ENCODE measurements at regions not wholly inside any gene's neighbourhood (a gene's known extent, or its start where the extent isn't known, plus 50 kb on each side); places are given as distances from the start of the nearest gene placed in this dataset.
"Not testable (repeated sequence)": the region's sequence is repeated elsewhere in the genome, so short reads cannot be mapped to it uniquely, and the experiment has no call there.

DNA sequence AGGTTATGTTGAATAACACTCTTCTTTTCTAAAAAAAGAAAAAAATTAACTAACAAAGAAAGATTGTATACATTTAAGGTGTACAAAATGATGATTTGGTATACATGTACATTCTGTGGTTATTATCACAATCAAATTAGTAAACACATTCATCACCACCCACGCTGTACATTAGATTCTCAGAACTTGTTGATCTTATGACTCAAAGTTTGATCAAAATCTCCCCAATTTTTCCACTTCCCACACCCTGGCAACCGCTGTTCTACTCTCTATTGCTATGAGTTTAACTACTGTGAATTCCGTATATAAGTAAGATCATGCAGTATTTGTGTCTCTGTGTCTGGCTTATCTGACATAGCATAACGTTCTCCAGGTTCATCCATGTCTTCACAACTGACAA lies 469.5 kb upstream of the CHRM3 start:
- H3K4me3 ChIP-seq (ENCODE audit: low read depth, low read length), result no peak overlapping the region

DNA sequence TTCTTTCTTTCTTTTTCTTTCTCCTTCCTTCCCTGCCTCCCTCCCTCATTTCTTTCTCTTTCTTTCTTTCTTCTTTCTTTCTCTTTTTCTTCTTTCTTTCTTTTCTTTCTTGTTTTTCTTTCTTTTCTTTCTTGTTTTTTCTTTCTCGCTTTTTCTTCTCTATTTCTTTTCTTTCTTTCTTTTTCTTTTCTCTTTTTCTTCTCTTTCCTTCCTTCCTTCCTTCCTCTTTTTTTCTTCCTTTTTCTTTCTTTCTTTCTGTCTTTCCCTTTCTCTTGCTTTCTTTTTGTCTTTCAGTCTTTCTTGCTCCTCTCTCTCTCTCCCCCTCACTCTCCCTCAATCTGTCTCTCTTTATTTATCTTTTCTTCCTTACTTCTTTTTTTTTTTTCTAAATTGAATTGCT lies 472.0 kb upstream of the CHRM3 start:
- no peak overlapping the region for H3K4me3 ChIP-seq (ENCODE audit: low read depth, low read length)
- TF ChIP-seq, protein P1, sequence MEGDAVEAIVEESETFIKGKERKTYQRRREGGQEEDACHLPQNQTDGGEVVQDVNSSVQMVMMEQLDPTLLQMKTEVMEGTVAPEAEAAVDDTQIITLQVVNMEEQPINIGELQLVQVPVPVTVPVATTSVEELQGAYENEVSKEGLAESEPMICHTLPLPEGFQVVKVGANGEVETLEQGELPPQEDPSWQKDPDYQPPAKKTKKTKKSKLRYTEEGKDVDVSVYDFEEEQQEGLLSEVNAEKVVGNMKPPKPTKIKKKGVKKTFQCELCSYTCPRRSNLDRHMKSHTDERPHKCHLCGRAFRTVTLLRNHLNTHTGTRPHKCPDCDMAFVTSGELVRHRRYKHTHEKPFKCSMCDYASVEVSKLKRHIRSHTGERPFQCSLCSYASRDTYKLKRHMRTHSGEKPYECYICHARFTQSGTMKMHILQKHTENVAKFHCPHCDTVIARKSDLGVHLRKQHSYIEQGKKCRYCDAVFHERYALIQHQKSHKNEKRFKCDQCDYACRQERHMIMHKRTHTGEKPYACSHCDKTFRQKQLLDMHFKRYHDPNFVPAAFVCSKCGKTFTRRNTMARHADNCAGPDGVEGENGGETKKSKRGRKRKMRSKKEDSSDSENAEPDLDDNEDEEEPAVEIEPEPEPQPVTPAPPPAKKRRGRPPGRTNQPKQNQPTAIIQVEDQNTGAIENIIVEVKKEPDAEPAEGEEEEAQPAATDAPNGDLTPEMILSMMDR (IDR thresholded peaks at IDR 0.05; ENCODE audit: borderline replicate concordance, insufficient read depth, low read depth, low read length), result no peak

More for the DNA sequence above, 469.5 kb upstream of the CHRM3 start:
- TF ChIP-seq, protein P1 (IDR thresholded peaks at IDR 0.05; ENCODE audit: borderline replicate concordance, insufficient read depth, low read depth, low read length), result no peak

DNA sequence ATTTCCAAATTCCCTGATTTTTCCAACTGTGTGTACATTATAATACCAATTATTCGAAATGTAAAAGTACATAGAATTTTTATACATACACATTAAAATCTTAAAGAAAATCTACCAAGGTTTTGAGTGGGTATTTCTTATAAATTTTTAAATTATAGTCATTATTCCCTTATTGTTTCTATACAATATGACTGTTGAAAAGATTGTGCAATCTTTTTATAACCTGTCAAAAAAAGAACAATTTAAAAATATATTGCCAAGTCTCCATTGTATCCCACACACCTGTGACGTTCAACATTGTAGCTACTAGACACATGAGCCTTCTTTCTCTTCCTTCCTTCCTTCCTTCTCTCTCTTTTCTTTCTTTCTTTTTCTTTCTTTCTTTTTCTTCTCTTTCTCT lies 473.2 kb upstream of the CHRM3 start:
- no peak overlapping the region for H3K4me3 ChIP-seq (ENCODE audit: low read depth, low read length)
- TF ChIP-seq, protein P1 (IDR thresholded peaks at IDR 0.05; ENCODE audit: borderline replicate concordance, insufficient read depth, low read depth, low read length), result no peak

DNA sequence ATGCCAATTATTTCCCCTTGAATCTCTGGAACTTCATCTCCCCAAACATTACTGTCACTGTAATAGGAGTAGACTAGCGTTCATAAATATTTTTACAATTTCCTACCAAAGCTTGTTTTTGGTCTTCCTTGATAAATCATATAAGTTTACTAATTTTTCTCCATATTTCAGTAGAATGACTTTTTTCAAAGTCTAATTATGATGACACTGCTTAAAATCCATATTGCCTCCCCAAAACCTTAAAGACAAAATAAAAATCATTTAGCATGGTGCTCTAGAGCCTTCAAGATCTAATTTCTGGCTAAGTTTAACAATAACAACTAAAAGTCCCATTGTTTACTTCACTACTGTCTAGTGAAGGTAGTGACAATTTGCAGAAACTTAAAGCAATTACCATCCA lies 474.2 kb upstream of the CHRM3 start:
- no peak overlapping the region for H3K4me3 ChIP-seq (ENCODE audit: low read depth, low read length)
- TF ChIP-seq, protein P1 (IDR thresholded peaks at IDR 0.05; ENCODE audit: borderline replicate concordance, insufficient read depth, low read depth, low read length), result no peak

DNA sequence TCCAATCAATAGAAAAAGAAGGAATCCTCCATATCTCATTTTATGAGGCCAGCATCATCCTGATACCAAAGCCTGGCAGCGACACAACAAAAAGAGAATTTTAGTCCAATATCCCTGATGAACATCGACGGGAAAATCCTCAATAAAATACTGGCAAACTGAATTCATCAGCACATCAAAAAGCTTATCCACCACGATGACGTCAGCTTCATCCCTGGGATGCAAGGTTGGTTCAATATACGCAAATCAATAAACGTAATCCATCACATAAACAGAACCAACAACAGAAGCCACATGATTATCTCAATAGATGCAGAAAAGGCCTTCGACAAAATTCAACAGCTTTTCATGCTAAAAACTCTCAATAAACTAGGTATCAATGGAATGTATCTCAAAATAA lies 483.6 kb upstream of the CHRM3 start:
- H3K4me3 ChIP-seq (ENCODE audit: low read depth, low read length), result not testable (repeated sequence)

DNA sequence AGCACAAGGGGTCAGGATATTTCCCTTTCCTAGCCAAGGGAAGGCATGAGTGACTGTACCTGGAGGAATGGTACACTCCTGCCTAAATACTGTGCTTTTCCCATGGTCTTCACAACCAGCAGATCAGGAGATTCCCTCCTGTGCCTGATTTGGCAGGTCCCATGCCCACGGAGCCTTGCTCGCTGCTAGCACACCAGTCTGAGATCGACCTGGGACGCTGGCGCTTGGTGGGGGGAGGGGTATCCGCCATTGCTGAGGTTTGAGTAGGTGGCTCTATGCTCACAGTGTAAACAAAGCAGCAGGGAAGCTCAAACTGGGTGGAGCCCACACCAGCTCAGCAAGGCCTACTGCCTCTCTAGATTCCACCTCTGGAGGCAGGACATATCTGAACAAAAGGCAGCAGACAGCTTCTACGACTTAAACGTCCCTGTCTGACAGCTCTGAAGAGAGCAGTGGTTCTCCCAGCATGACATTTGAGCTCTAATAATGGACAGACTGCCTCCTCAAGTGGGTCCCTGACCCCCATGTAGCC lies 486.0 kb upstream of the CHRM3 start:
- TF ChIP-seq, protein P1 (IDR thresholded peaks at IDR 0.05; ENCODE audit: borderline replicate concordance, insufficient read depth, low read depth, low read length), result no peak
- H3K4me3 ChIP-seq (ENCODE audit: low read depth, low read length), result no peak overlapping the region

DNA sequence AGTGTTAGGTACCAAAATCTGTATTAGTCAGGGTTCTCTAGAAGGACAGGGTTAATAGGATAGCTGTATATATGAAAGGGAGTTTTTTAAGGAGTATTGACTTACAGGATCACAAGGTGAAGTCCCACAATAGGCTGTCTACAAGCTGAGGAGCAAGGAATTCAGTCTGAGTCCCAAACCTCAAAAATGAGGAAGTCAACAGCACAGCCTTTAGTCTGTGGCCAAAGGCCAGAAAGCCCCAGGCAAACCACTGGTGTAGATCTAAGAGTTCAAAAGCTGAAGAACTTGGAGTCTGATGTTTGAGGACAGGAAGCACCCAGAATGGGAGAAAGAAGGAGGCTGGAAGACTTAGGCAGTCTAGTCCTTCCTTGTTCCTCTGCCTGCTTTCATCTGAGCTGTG lies 487.5 kb upstream of the CHRM3 start:
- TF ChIP-seq, protein P1 (IDR thresholded peaks at IDR 0.05; ENCODE audit: borderline replicate concordance, insufficient read depth, low read depth, low read length), result no peak
- no peak overlapping the region for H3K4me3 ChIP-seq (ENCODE audit: low read depth, low read length)

DNA sequence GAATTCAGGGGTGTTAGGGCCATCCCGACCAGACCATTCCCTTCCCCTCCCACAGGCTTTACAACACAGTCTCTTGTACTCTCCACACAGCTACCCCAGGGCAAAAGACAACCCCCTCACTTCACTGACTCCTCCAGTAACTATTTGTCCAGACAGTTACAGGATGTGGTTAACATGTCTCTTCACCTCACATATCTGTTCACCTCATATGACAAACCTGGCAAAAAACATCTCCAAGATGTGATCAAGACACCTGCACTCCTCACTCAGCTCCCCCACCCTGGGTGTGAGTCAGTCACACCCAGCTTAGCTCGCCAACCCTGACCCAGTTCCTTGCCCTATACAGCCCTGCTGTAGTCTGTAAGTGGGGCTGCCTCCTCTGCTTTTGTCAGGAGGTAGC lies 490.5 kb upstream of the CHRM3 start:
- no peak overlapping the region for H3K4me3 ChIP-seq (ENCODE audit: low read depth, low read length)
- TF ChIP-seq, protein P1 (IDR thresholded peaks at IDR 0.05; ENCODE audit: borderline replicate concordance, insufficient read depth, low read depth, low read length), result no peak

Measured in GM12875 (cell line).